ENCODE measurements at regions not wholly inside any gene's neighbourhood (a gene's known extent, or its start where the extent isn't known, plus 50 kb on each side); places are given as distances from the start of the nearest gene placed in this dataset.

DNA sequence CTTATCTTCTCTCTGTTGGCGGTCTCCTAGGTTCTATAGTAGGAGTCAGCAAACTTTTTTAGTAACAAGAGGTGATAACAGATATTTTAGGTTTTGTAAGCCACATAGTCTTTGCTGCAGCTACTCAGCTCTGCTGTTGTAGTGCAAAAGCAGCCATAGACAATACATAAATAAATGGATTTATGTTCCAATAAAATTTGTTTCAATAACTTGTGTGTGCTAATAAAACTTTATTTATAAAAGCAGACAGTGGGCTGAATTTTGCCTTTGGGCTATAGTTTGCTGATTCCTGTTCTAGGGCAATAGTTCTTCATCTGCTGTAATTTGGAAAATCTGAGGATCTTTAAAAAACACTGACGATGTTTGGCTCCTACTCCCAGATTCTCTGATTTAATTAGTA lies 469.4 kb upstream of the TNC start:
- H3K4me3 Mint-ChIP-seq (ENCODE audit: unreplicated experiment): no peak overlapping the region
- no peak for DNase-seq (ENCODE audit: extremely low spot score, unreplicated experiment)
- H3K36me3 Mint-ChIP-seq (ENCODE audit: unreplicated experiment): no peaks in the 10 kb centered on the region
- H3K9me3 Mint-ChIP-seq (ENCODE audit: unreplicated experiment): peaks cover 7% of the 10 kb centered on the region
- peaks cover 4% of the 10 kb centered on the region for H3K27me3 Mint-ChIP-seq (ENCODE audit: unreplicated experiment)
- H3K4me1 Mint-ChIP-seq (ENCODE audit: unreplicated experiment): peaks cover 17% of the 10 kb centered on the region
- TF ChIP-seq, protein P1, sequence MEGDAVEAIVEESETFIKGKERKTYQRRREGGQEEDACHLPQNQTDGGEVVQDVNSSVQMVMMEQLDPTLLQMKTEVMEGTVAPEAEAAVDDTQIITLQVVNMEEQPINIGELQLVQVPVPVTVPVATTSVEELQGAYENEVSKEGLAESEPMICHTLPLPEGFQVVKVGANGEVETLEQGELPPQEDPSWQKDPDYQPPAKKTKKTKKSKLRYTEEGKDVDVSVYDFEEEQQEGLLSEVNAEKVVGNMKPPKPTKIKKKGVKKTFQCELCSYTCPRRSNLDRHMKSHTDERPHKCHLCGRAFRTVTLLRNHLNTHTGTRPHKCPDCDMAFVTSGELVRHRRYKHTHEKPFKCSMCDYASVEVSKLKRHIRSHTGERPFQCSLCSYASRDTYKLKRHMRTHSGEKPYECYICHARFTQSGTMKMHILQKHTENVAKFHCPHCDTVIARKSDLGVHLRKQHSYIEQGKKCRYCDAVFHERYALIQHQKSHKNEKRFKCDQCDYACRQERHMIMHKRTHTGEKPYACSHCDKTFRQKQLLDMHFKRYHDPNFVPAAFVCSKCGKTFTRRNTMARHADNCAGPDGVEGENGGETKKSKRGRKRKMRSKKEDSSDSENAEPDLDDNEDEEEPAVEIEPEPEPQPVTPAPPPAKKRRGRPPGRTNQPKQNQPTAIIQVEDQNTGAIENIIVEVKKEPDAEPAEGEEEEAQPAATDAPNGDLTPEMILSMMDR (IDR thresholded peaks at IDR 0.05): no peak
- no peak overlapping the region for H3K27ac Mint-ChIP-seq (ENCODE audit: unreplicated experiment)

DNA sequence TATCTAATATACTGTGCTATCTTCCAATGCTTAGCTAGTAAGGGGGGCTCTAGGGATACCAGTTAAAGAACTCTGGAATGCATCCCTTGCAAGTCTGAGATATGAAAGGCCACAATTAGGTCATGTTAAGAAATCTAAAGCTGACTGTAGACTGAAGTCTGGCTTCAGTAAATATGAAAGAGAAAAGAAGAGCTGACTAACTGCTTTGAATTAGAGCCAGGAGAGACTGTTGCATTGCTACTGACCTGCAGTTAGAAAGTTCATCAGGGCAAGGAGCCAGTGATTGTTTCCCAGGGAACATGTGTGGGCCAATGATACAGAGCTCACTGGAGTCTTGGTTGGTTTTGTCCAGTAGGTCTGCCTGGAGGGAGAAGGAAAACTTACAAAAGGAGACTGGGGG lies 472.1 kb upstream of the TNC start:
- H3K36me3 Mint-ChIP-seq (ENCODE audit: unreplicated experiment): no peaks in the 10 kb centered on the region
- peaks cover 7% of the 10 kb centered on the region for H3K9me3 Mint-ChIP-seq (ENCODE audit: unreplicated experiment)
- H3K27me3 Mint-ChIP-seq (ENCODE audit: unreplicated experiment): no peaks in the 10 kb centered on the region
- H3K4me3 Mint-ChIP-seq (ENCODE audit: unreplicated experiment): no peak overlapping the region
- no peak for DNase-seq (ENCODE audit: extremely low spot score, unreplicated experiment)
- peak overlapping the region; percentile 18 for H3K27ac Mint-ChIP-seq (ENCODE audit: unreplicated experiment)
- TF ChIP-seq, protein P1 (IDR thresholded peaks at IDR 0.05): no peak
- peaks cover 36% of the 10 kb centered on the region for H3K4me1 Mint-ChIP-seq (ENCODE audit: unreplicated experiment)

- peak; percentile 87 for DNase-seq (ENCODE audit: extremely low spot score, unreplicated experiment)
- Mint-ChIP-seq H3K27me3 (ENCODE audit: unreplicated experiment) (no peaks in the 10 kb centered on the region), H3K4me1 (ENCODE audit: unreplicated experiment) (peaks cover 50% of the 10 kb centered on the region), H3K4me3 (ENCODE audit: unreplicated experiment) (no peak overlapping the region), H3K27ac (ENCODE audit: unreplicated experiment) (peak overlapping the region; percentile 98), H3K36me3 (ENCODE audit: unreplicated experiment) (no peaks in the 10 kb centered on the region), H3K9me3 (ENCODE audit: unreplicated experiment) (peaks cover 7% of the 10 kb centered on the region)
- TF ChIP-seq, protein P1 (IDR thresholded peaks at IDR 0.05): peak; percentile 94
These were observed 473.6 kb upstream of the TNC start for GRCh38 chr9:115591584-115591984.

DNA sequence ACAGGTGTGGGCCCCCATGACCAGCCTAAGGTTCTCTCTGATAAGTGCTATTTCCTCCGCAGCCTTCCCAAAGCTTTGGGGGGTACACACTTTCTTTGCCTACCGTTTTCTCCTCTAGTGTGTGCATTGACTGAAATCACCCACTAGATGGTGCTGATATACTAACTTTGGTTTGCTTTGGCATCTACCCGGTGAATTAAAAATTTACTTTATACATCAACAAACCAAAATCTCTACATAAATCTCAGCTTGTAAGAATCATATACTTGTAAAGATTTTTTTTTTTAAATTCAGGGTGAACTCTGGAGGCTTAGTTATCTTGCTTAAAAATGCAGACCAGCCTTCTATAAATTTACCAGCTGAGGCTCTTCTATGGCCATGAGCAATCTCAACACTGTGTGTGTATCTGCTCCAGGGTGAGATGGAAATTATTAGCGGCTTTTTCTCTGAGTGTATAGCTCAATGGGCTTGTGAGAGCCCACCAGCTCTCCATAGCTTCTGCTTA lies 475.7 kb upstream of the TNC start:
- no peak for DNase-seq (ENCODE audit: extremely low spot score, unreplicated experiment)
- Mint-ChIP-seq H3K27me3 (ENCODE audit: unreplicated experiment) (no peaks in the 10 kb centered on the region), H3K4me3 (ENCODE audit: unreplicated experiment) (no peak overlapping the region), H3K9me3 (ENCODE audit: unreplicated experiment) (peaks cover 7% of the 10 kb centered on the region), H3K27ac (ENCODE audit: unreplicated experiment) (peak overlapping the region; percentile 92), H3K36me3 (ENCODE audit: unreplicated experiment) (peaks cover 2% of the 10 kb centered on the region), H3K4me1 (ENCODE audit: unreplicated experiment) (peaks cover 69% of the 10 kb centered on the region)
- TF ChIP-seq, protein P1 (IDR thresholded peaks at IDR 0.05): peak; percentile 86

GRCh38 chr9:115594557-115594956 lies 476.6 kb upstream of the TNC start:
- peaks cover 4% of the 10 kb centered on the region for H3K9me3 Mint-ChIP-seq (ENCODE audit: unreplicated experiment)
- H3K36me3 Mint-ChIP-seq (ENCODE audit: unreplicated experiment): peaks cover 4% of the 10 kb centered on the region
- no peak overlapping the region for H3K4me3 Mint-ChIP-seq (ENCODE audit: unreplicated experiment)
- DNase-seq (ENCODE audit: extremely low spot score, unreplicated experiment): no peak
- H3K4me1 Mint-ChIP-seq (ENCODE audit: unreplicated experiment): peaks cover 76% of the 10 kb centered on the region
- H3K27ac Mint-ChIP-seq (ENCODE audit: unreplicated experiment): peak overlapping the region; percentile 92
- TF ChIP-seq, protein P1 (IDR thresholded peaks at IDR 0.05): no peak
- H3K27me3 Mint-ChIP-seq (ENCODE audit: unreplicated experiment): no peaks in the 10 kb centered on the region
